IMR-90 (cell line): ENCODE measurements at regions not wholly inside any gene's neighbourhood (a gene's known extent, or its start where the extent isn't known, plus 50 kb on each side); places are given as distances from the start of the nearest gene placed in this dataset.

Experiments used
- ATAC-seq: fragments of 200-7000 bp; cut with Tn5 transposase; 2 replicates; pipeline ENCODE4 v1.9.1; 2020; ENCODE audit warnings: low read depth, mild to moderate bottlenecking, moderate library complexity
- BruUV-seq: library from RNA; stranded (reverse); fragments of 400-500 nt; replicated peaks from 2 replicates; lab custom pipeline; 2021; lab: Mats Ljungman, UMichigan
- CTCF ChIA-PET: fragments of 300-600 bp; formaldehyde crosslinking; extraction: SDS; loops from one replicate; lab custom pipeline; 2021; ENCODE audit warnings: antibody characterized with exemption; lab: Yijun Ruan, JAX
- POLR2A ChIA-PET: fragments of 300-600 bp; sonication (Branson Sonifier 250); formaldehyde crosslinking; loops from one replicate; lab custom pipeline; 2022; ENCODE audit warnings: antibody characterized with exemption; ENCODE audit not compliant: unreplicated experiment; lab: Charles Lee
- DNase-seq: peaks from one replicate; pipeline ENCODE4 v3.0.0; 2013
- H2AFZ ChIP-seq: replicated peaks from 2 replicates; pipeline ENCODE3; 2013; ENCODE audit warnings: low read length, mild to moderate bottlenecking; ENCODE audit not compliant: poor library complexity
- H2AK5ac ChIP-seq: 2 replicates; pipeline ENCODE4 v1.6.1; 2013; ENCODE audit warnings: low read depth, low read length, inconsistent platforms
- H2AK9ac ChIP-seq: replicated peaks from 2 replicates; pipeline ENCODE3; 2013; ENCODE audit warnings: mild to moderate bottlenecking, low read depth, low read length, moderate library complexity; ENCODE audit not compliant: poor library complexity
- H2BK120ac ChIP-seq: 2 replicates; pipeline ENCODE4 v1.6.1; 2013; ENCODE audit warnings: low read depth, low read length, inconsistent platforms
- H2BK15ac ChIP-seq: 3 replicates; pipeline ENCODE4 v1.6.1; 2013; ENCODE audit warnings: low read depth, low read length, inconsistent platforms
- H2BK20ac ChIP-seq: 2 replicates; pipeline ENCODE4 v1.6.1; 2013; ENCODE audit warnings: low read depth, mild to moderate bottlenecking, inconsistent platforms, low read length, moderate library complexity
- H2BK5ac ChIP-seq: 2 replicates; pipeline ENCODE4 v1.6.1; 2013; ENCODE audit warnings: mild to moderate bottlenecking, low read depth, low read length, inconsistent platforms; ENCODE audit not compliant: poor library complexity, severe bottlenecking
- H3K14ac ChIP-seq: replicated peaks from 2 replicates; pipeline ENCODE4 v1.6.1; 2013; ENCODE audit warnings: low read depth, low read length, inconsistent platforms
- H3K18ac ChIP-seq: 2 replicates; pipeline ENCODE4 v1.6.1; 2013; ENCODE audit warnings: low read depth, low read length, control low read depth
- H3K23ac ChIP-seq: 2 replicates; pipeline ENCODE4 v1.6.1; 2013; ENCODE audit warnings: low read depth, low read length, inconsistent platforms
- H3K27ac ChIP-seq: 2 replicates; pipeline ENCODE4 v1.5.1; 2013; ENCODE audit warnings: mild to moderate bottlenecking, control low read depth, low read length; ENCODE audit not compliant: insufficient read depth
- H3K27me3 ChIP-seq: 2 replicates; pipeline ENCODE4 v1.6.1; 2013; ENCODE audit warnings: low read length; ENCODE audit not compliant: control insufficient read depth, insufficient read depth
- H3K36me3 ChIP-seq: 2 replicates; pipeline ENCODE4 v1.6.1; 2013; ENCODE audit warnings: low read length, mixed read lengths; ENCODE audit not compliant: control insufficient read depth, insufficient read depth
- H3K4ac ChIP-seq: 2 replicates; pipeline ENCODE4 v1.6.1; 2013; ENCODE audit warnings: low read depth, low read length, inconsistent platforms
- H3K4me1 ChIP-seq: 2 replicates; pipeline ENCODE4 v1.6.1; 2013; ENCODE audit warnings: low read length, mixed read lengths; ENCODE audit not compliant: control insufficient read depth, insufficient read depth
- H3K4me2 ChIP-seq: 2 replicates; pipeline ENCODE4 v1.6.1; 2013; ENCODE audit warnings: low read depth, mild to moderate bottlenecking, control low read depth, low read length, moderate library complexity
- H3K4me3 ChIP-seq: 2 replicates; pipeline ENCODE4 v1.5.1; 2013; ENCODE audit warnings: low read depth, mild to moderate bottlenecking, control low read depth, low read length, moderate library complexity; ENCODE audit not compliant: insufficient read depth
- H3K56ac ChIP-seq: 2 replicates; pipeline ENCODE4 v1.6.1; 2013; ENCODE audit warnings: low read length, inconsistent platforms; ENCODE audit not compliant: insufficient read depth; ENCODE audit errors: extremely low read depth
- H3K79me1 ChIP-seq, 2 experiments: 2 replicates each; pipeline ENCODE4 v1.6.1; 2013; ENCODE audit warnings: low read length in 2 of 2, inconsistent platforms in 1 of 2, low read depth in 1 of 2
- H3K9ac ChIP-seq: 2 replicates; pipeline ENCODE4 v1.6.1; 2013; ENCODE audit warnings: low read depth, low read length, control low read depth
- H3K9me1 ChIP-seq: 2 replicates; pipeline ENCODE4 v1.6.1; 2013; ENCODE audit warnings: low read length, inconsistent platforms; ENCODE audit not compliant: insufficient read depth
- H3K9me3 ChIP-seq: 2 replicates; pipeline ENCODE4 v1.6.1; 2013; ENCODE audit warnings: low read length; ENCODE audit not compliant: control insufficient read depth, insufficient read depth
- H4K20me1 ChIP-seq: 2 replicates; pipeline ENCODE4 v1.6.1; 2013; ENCODE audit warnings: low read length, inconsistent platforms; ENCODE audit not compliant: insufficient read depth
- H4K5ac ChIP-seq: 2 replicates; pipeline ENCODE4 v1.6.1; 2013; ENCODE audit warnings: mild to moderate bottlenecking, low read depth, low read length, control low read depth
- H4K8ac ChIP-seq, 2 experiments: 2 replicates each; pipeline ENCODE4 v1.6.1; 2013; ENCODE audit warnings: low read depth in 2 of 2, low read length in 2 of 2, control low read depth in 1 of 2, inconsistent platforms in 1 of 2
- H4K91ac ChIP-seq: 2 replicates; pipeline ENCODE4 v1.6.1; 2013; ENCODE audit warnings: low read depth, low read length, inconsistent platforms; ENCODE audit not compliant: insufficient read depth
- FOS ChIP-seq: fragments of 150-350 bp; IDR thresholded peaks from 2 replicates; pipeline ENCODE4 v1.6.1; 2016; ENCODE audit warnings: low read depth, low read length
- NFE2L2 ChIP-seq: fragments of 150-350 bp; IDR thresholded peaks from 2 replicates; pipeline ENCODE4 v1.6.1; 2016; ENCODE audit warnings: low read depth, mild to moderate bottlenecking, low read length
- RCOR1 ChIP-seq: IDR thresholded peaks from 2 replicates; pipeline ENCODE4 v1.6.1; 2012; ENCODE audit warnings: mild to moderate bottlenecking, low read length, improper control_type of control experiment; ENCODE audit not compliant: insufficient replicate concordance
- SMC3 ChIP-seq: fragments of 150-350 bp; IDR thresholded peaks from 2 replicates; pipeline ENCODE4 v1.6.1; 2016; ENCODE audit warnings: low read depth, mild to moderate bottlenecking, antibody characterized with exemption, low read length, moderate library complexity
- WGBS, 2 experiments: methylation state at CpG; one replicate each; pipeline versions ENCODE4 v1.1.5 to v1.1.7; 2013; ENCODE audit warnings: missing lambda C conversion rate in 2 of 2; ENCODE audit not compliant: insufficient read length in 1 of 2; ENCODE audit errors: extremely low coverage in 2 of 2; 5-methylcytosine and 5-hydroxymethylcytosine counted together
- dilution Hi-C: fragments of 300-500 bp; cut with HindIII; formaldehyde crosslinking; loops from one replicate; pipeline ENCODE4 v1.14.3; 2018; ENCODE audit warnings: low sequenced_read_pairs; ENCODE audit not compliant: unreplicated experiment
- in situ Hi-C: fragments of 300-500 bp; cut with MboI; formaldehyde crosslinking; loops from 3 replicates; pipeline ENCODE4 v1.14.3; 2019; ENCODE audit warnings: low sequenced_read_pairs, inconsistent platforms, mixed read lengths
- intact Hi-C: fragments of 100-400 bp; cut with micrococcal nuclease; formaldehyde crosslinking; loops from 2 replicates; pipeline ENCODE4 v1.10.0; 2022

GRCh38 chr2:46239847-46240181 lies 57.4 kb upstream of the EPAS1 start:
- H2AFZ ChIP-seq: no peak overlapping the region
- no peak overlapping the region for H3K4me3 ChIP-seq
- TF ChIP-seq NFE2L2: no peak
- TF ChIP-seq SMC3: no peak
- TF ChIP-seq FOS: no peak
- no peak for TF ChIP-seq RCOR1
- H2BK20ac ChIP-seq: no peak overlapping the region
- H3K27me3 ChIP-seq: peaks cover 5% of the 10 kb centered on the region; the same call in 1 of the 2 replicates
- no TSS peak for BruUV-seq
- no peak overlapping the region for H3K23ac ChIP-seq
- H3K79me1 ChIP-seq: no peaks in the 10 kb centered on the region
- H3K9ac ChIP-seq: no peak overlapping the region
- no peaks in the 10 kb centered on the region for H3K4me1 ChIP-seq
- ChIA-PET CTCF (interaction anchor here (0.6 kb wide), 1 partner anchor 145 kb away, joined by 4 read pairs; no protein-coding TSS in a partner anchor), POLR2A (no interaction called here)
- no peak overlapping the region for H2AK5ac ChIP-seq
- H3K9me3 ChIP-seq: peaks cover 2% of the 10 kb centered on the region; the same call in 1 of the 2 replicates
- H3K9me1 ChIP-seq: no peaks in the 10 kb centered on the region
- no peak overlapping the region for H3K18ac ChIP-seq
- no peak overlapping the region for H4K8ac ChIP-seq
- no peaks in the 10 kb centered on the region for H4K20me1 ChIP-seq
- dilution Hi-C loops: no loop called here
- DNase-seq: no peak
- in situ Hi-C loops: no loop called here
- H2BK5ac ChIP-seq: no peak overlapping the region
- H3K27ac ChIP-seq: no peak overlapping the region
- H4K91ac ChIP-seq: no peak overlapping the region
- no peak overlapping the region for H3K4ac ChIP-seq
- H3K4me2 ChIP-seq: no peak overlapping the region
- no peak overlapping the region for H2AK9ac ChIP-seq
- 83% methylated on average over 2 of the region's 4 CpGs; no CpG with 5 or more reads in 1 of the 2 experiments for WGBS, 2 experiments
- ATAC-seq: no peak
- H3K56ac ChIP-seq: no peak overlapping the region
- H2BK120ac ChIP-seq: no peak overlapping the region
- no peak overlapping the region for H4K5ac ChIP-seq
- no peaks in the 10 kb centered on the region for H3K36me3 ChIP-seq
- intact Hi-C loops: no loop called here
- no peak overlapping the region for H3K14ac ChIP-seq
- no peak overlapping the region for H2BK15ac ChIP-seq
